ENCODE measurements at regions not wholly inside any gene's neighbourhood (a gene's known extent, or its start where the extent isn't known, plus 50 kb on each side); places are given as distances from the start of the nearest gene placed in this dataset.

DNA sequence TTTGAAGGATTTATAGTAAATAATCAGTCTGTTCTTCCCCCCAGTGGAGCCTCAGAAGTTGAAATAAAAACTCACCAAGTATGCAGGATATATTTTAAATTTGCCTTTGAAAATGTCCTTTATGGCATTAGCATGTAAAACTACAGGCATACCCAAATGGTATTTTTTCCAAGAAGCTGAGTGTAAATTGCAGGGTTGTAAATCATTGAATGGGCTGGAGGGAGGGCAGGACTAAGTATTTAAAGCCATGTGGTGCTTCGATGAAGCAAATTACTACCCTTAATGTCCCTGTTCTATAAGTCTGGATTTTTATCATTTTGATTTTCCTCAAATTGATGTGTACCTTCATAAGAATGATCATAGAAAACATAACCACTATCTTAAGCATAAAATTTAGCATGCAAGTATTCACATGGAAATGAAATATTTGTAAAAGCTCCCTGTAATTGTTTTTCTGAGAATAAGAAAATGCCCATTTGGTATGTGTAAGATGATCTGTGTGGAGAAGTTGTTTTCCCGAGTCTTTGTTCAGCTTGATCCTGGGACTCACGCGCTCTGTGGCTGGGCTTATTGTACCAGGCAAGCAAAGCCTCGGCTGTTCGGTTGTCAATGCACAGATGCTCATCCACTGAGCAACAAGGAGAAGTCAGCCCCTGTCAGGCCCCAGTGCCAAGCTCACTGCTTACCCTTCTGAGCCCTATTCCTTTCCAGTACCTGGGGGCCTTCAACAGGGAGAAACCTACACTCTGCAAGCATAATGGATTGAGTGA, 66.7 kb downstream of the CD164 start:
- TF ChIP-seq ZNF274 (IDR thresholded peaks at IDR 0.05; ENCODE audit: low read depth, low read length) (no peak), SUZ12 (IDR thresholded peaks at IDR 0.05; ENCODE audit: extremely low read depth, insufficient read depth, insufficient read length) (no peak)
